Fibroblast of peridontal ligament (primary cell): ENCODE measurements at regions not wholly inside any gene's neighbourhood (a gene's known extent, or its start where the extent isn't known, plus 50 kb on each side); places are given as distances from the start of the nearest gene placed in this dataset.
"Not testable (repeated sequence)": the region's sequence is repeated elsewhere in the genome, so short reads cannot be mapped to it uniquely, and the experiment has no call there.

Source experiments
- DNase-seq: peaks from one replicate; pipeline ENCODE4 v3.0.0-alpha.2; 2010; ENCODE audit errors: extremely low read depth

DNA sequence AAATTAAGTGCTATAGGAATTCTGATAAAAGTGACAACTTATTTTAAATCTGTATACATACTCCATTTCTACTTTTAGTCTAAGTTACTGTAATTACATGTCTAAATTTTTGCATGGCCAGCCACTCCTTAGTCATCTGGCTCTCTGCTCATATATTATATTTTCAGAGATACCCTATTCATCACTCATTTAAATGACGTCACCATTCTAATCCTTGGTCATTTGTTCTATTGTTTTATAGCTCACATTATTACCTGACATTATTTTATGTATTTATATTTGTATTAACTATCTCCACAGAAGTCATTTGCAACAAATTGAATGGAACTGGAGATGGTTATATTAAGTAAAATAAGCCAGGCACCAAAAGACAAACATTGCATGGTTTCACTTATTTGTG is 179.6 kb upstream of the CXorf51A start:
- DNase-seq, result no peak

DNA sequence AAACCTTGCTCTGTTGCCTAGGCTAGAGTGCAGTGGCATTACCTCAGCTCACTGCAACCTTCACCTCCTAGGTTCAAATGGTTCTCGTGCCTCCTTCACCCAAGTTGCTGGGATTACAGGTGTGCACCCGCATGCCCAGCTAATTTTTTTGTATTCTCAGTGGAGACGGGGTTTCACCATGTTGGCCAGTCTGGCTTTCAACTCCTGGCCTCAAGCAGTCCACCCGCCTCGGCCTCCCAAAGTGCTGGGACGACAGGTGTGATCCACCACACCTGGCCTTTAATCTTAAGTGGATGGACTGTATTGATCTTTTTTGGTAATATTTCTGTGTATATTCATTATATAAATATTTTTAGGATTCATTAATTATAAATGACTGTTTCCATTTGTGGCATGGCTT is 158.7 kb upstream of the CXorf51A start:
- DNase-seq, result no peak

DNA sequence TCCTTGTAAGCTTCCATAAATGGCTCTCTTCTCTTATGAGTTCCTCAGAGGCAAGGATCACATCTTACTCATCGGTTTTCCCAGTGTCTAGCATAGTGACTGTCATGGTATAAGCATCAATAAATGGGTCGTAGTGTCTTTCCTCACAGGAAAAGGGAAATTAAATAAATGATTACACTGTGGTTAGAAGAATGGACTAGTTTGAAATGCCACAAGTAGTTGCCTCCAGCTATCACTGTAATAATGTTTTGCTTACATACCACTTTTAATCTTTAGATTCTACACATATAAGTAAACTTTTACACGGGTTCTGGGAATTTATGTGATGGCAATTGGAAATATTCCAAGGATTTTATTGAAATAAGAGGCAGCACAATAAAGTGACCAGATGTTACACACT is 152.8 kb upstream of the CXorf51A start:
- no peak for DNase-seq

DNA sequence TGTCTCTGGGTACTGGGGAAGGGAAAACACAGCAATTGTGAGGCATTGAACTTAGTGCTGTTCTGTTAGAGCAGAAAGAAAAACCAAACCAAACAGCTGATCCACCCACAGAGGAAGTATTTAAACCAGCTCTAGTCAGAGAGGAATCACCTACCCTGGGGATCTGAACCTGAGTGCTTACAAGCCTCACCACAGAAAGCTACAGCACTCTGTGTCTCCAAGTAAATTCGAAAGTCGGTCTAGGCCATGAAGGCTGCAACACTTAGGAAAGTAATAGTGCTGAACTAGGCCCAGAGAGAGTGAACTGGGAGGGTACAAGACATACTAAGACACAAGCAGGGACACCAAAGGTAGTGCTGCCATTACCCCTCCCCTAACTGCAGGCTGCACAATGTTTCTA is 142.2 kb upstream of the CXorf51A start:
- DNase-seq, result no peak

DNA sequence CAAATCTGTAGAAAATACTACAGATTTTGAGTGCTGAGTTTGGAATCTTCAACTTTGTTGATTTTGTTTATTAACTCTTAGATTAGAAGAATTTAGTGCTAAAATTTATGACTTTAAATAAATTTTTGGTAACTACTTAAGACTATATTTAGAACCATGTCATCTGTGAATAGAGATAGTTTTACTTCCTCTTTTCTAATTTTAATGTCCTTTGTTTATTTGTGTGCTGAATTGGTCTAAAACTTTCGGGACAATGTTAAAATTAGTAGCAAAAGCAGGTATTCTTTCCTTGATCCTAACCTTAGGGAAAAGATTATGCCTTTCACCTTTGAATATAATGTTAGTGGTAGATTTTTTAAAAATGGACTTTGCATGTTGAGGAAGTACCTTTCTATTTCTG is 119.7 kb upstream of the CXorf51A start:
- DNase-seq, result no peak

DNA sequence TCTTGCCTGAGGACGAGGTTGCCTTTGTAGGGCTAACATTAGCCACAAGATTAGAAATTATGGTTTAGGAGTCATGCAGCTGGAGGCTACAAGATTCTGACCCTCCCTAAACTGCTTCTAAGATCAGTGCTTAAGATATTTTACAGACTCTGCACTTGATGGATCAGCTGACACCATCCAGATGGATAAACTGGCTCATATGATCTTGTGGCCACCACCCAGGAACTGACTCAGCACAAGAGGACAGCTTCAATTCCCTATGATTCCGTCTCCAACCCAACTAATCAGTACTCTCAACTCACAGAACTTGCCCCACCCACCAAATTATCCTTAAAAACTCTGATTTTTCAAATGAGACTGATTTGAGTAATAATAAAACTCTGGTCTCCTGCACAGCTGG is 118.5 kb upstream of the CXorf51A start:
- not testable (repeated sequence) for DNase-seq

DNA sequence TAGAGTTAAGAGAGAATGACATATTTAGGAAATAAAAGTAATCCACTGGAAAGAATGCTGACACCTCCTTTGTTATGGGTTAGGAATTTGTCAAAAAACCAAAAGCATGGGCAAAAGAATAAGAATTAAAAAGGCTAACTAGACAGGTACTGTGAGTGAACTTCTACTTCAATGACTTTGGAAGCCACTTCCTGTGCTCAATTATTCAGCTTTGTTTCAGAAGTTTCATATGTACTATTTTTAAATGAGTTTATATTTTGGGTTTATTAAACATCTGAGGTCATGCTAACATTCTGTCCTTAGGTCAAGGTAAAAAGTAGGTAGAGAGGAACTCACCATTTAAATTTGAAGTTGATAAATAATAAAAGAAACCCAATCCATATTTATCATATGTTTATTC is 106.7 kb upstream of the CXorf51A start:
- no peak for DNase-seq

DNA sequence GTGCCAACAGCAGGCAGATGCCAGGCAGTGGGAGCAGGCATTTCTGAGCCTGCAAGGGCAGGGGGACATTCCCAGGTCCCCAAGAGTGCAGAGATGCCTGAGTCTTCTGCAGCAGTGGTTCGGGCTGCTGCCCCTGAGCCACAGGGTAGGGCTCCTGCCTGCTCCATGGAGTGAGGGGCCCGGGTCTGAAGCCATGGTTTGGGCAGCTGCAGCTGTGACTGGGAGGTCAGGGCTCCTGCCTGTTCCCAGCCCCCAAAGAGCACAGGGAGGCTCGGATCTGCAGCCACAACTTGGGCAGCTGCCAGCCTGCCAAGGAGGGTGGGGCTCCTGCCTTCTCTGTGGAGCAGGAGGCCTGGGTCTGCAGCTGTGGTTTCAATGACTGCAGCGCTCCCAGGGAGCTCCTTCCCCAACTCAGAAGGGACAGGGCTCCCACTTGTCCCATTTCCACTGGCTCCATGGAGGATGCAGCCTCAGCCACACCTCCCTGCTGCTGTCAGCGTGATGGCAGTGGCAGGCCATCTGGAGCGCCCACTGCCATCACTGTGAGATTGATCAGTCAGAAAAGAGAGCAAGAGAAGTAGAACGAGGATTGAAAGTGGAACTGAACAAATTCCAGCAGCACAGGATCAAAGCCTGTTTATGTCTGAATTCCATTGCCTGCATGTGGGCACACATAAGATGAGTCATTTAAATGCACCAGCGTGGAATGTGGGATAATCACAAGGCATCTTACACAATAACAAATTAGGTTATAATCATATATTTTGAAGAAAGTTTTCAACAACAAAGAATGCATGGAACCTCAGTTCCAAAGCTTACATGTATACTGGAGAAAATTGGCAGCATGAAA is 93.1 kb upstream of the CXorf51A start:
- peak; percentile 0 for DNase-seq

DNA sequence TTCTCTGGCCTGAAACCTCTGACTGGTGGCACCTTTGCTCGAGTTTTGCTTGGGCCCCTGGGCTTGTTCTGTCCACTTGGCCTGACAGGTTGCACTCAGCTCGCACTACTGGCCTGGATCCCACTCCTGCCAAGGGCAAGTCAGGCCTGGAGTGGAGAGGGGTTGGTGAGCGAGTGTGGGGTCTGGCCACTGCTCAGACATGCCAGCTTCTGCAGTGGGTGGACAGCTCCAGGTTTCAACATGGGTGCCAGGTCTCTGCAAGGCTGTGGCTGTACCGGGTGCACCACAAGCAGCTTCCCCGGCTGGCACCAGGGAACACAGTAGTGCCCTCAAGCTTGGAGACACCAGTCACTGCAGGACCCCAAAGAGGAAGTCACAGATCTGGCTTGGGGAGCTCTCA is 91.6 kb upstream of the CXorf51A start:
- DNase-seq, result no peak

DNA sequence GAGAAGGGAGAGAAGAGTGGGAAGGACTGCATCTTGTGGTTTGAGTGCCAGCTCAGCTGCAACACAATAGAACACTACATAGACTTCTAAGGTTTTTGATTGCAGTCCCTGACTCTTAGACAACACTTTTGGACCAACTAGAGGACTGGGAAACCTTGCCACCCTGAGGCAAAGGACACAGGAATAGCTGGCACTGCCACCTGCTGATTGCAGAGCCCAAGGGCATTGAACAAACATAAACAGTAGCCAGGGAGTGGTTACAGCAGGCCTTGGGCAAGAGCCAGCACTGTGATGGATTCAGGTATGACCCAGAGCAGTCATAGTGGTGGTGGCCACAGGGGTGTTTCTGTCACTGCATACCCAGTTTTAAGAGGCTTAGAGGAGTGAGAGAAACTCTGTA is 72.5 kb upstream of the CXorf51A start:
- no peak for DNase-seq

DNA sequence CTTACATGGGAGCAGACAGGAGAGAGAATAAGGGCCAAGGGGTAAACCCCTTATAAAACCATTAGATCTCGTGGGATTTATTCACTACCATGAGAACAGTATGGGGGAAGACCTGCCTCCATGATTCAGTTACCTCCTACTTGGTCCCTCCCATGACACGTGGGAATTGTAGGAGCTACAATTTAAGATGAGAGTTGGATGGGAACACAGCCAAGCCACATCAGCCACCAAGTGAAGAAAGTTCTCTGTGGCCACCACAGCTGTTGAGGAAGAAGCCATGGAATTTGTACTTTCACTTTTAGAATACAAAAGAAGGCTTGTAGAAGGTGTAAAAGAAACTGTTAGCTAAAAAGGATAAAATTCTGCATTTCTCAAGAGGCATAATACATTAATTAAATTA is 67.0 kb upstream of the CXorf51A start:
- DNase-seq, result no peak

DNA sequence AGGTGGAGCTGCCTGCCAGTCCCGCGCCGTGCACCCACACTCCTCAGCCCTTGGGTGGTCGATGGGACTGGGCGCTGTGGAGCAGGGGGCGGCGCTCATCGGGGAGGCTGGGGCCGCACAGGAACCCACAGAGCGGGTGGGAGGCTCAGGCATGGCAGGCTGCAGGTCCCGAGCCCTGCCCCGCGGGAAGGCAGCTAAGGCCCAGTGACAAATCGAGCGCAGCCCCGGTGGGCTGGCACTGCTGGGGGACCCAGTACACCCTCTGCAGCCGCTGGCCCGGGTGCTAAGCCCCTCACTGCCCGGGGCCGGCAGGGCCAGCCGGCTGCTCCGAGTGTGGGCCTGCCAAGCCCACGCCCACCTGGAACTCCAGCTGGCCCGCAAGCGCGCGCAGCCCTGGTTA is 52.3 kb upstream of the CXorf51A start:
- DNase-seq, result not testable (repeated sequence)

DNA sequence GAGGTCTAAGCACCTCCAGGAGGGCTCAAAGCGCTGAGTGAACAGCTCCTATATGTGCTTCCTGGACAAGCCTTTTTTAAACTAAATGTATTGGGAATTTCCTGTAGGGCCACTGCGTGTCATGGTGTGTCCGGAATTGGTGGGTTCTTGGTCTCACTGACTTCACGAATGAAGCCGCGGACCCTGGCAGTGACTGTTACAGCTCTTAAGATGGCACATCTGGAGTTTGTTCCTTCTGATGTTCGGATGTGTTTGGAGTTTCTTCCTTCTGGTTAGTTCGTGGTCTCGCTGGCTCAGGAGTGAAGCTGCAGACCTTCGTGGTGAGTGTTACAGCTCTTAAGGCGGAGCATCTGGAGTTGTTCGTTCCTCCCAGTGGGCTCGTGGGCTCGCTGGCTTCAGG is 51.2 kb upstream of the CXorf51A start:
- not testable (repeated sequence) for DNase-seq
